SU-DHL-6 (cell line): ENCODE measurements at regions not wholly inside any gene's neighbourhood (a gene's known extent, or its start where the extent isn't known, plus 50 kb on each side); places are given as distances from the start of the nearest gene placed in this dataset.

Experiments used
- H2AFZ ChIP-seq: fragments of 200-600 bp; sonication (generic); 2 replicates; pipeline ENCODE4 v1.6.1; 2014; ENCODE audit warnings: low read depth, mild to moderate bottlenecking, moderate library complexity, mixed read lengths, antibody characterized with exemption, low read length; ENCODE audit not compliant: severe bottlenecking
- H3F3A ChIP-seq: fragments of 200-600 bp; shearing (Covaris generic); 2 replicates; pipeline ENCODE4 v1.6.0; 2016; ENCODE audit warnings: antibody characterized with exemption, mild to moderate bottlenecking; ENCODE audit not compliant: insufficient read depth
- H3K27ac ChIP-seq: fragments of 200-600 bp; sonication (generic); 2 replicates; pipeline ENCODE4 v1.5.1; 2016; ENCODE audit warnings: low read depth, mild to moderate bottlenecking, low read length, moderate library complexity, mixed read lengths
- H3K27me3 ChIP-seq: fragments of 200-600 bp; sonication (generic), shearing (Covaris generic); 2 replicates; pipeline ENCODE4 v1.6.0; 2014; ENCODE audit warnings: mild to moderate bottlenecking, low read length
- H3K36me3 ChIP-seq: fragments of 200-600 bp; sonication (generic); 2 replicates; pipeline ENCODE4 v1.6.1; 2014; ENCODE audit warnings: mild to moderate bottlenecking, low read length, mixed read lengths
- H3K4me2 ChIP-seq: fragments of 300-600, 200-600 bp; shearing (Covaris generic), sonication (generic); 2 replicates; pipeline ENCODE4 v1.6.0; 2014; ENCODE audit warnings: low read length, low read depth, mild to moderate bottlenecking; ENCODE audit not compliant: poor library complexity, severe bottlenecking
- H3K4me3 ChIP-seq: fragments of 200-600 bp; sonication (generic); 2 replicates; pipeline ENCODE4 v1.5.1; 2014; ENCODE audit warnings: antibody characterized with exemption, low read length, mild to moderate bottlenecking, mixed read lengths; ENCODE audit not compliant: insufficient read depth, poor library complexity, severe bottlenecking
- H3K79me2 ChIP-seq: fragments of 200-600 bp; sonication (generic); 2 replicates; pipeline ENCODE4 v1.6.1; 2014; ENCODE audit warnings: mild to moderate bottlenecking, low read length, moderate library complexity; ENCODE audit not compliant: insufficient read depth
- H3K9ac ChIP-seq: fragments of 200-600 bp; sonication (generic); 2 replicates; pipeline ENCODE4 v1.7.0; 2014; ENCODE audit warnings: mild to moderate bottlenecking, low read length
- H3K9me2 ChIP-seq: fragments of 200-600 bp; sonication (generic); replicated peaks from 2 replicates; pipeline ENCODE4 v1.6.1; 2014; ENCODE audit warnings: low read length; ENCODE audit not compliant: insufficient read depth
- H3K9me3 ChIP-seq: fragments of 200-600 bp; sonication (generic); 2 replicates; pipeline ENCODE4 v1.6.1; 2014; ENCODE audit warnings: low read length, mixed read lengths; ENCODE audit not compliant: insufficient read depth
- H4K20me1 ChIP-seq: fragments of 200-600 bp; sonication (generic); 2 replicates; pipeline ENCODE4 v1.6.1; 2014; ENCODE audit warnings: low read depth, mild to moderate bottlenecking, antibody characterized with exemption, low read length, moderate library complexity, mixed read lengths
- EZH2phosphoT487 ChIP-seq: fragments of 200-600 bp; sonication (generic), shearing (Covaris generic); conservative IDR thresholded peaks from 2 replicates; pipeline ENCODE4 v1.6.1; 2018; ENCODE audit warnings: mild to moderate bottlenecking, antibody characterized with exemption, low read length, moderate library complexity, mixed read lengths
- TF ChIP-seq, protein P1 (sequence below): fragments of 200-600 bp; sonication (generic); IDR thresholded peaks from one replicate; pipeline ENCODE4 v1.5.1; 2017; ENCODE audit warnings: antibody characterized with exemption, mild to moderate bottlenecking, low read length, moderate library complexity; ENCODE audit not compliant: insufficient read depth, poor library complexity, severe bottlenecking

- no peak overlapping the region for H3K27ac ChIP-seq
- H3K4me3 ChIP-seq: no peak overlapping the region
- H3K79me2 ChIP-seq: no peaks in the 10 kb centered on the region
- no peaks in the 10 kb centered on the region for H3K9me3 ChIP-seq
- H3K36me3 ChIP-seq: no peaks in the 10 kb centered on the region
- no peaks in the 10 kb centered on the region for H4K20me1 ChIP-seq
- H2AFZ ChIP-seq: no peak overlapping the region
- no peaks in the 10 kb centered on the region for H3K9me2 ChIP-seq
- H3K4me2 ChIP-seq: no peak overlapping the region
- H3K9ac ChIP-seq: no peak overlapping the region
- no peaks in the 10 kb centered on the region for H3F3A ChIP-seq
- TF ChIP-seq EZH2phosphoT487: no peak
- TF ChIP-seq, protein P1, sequence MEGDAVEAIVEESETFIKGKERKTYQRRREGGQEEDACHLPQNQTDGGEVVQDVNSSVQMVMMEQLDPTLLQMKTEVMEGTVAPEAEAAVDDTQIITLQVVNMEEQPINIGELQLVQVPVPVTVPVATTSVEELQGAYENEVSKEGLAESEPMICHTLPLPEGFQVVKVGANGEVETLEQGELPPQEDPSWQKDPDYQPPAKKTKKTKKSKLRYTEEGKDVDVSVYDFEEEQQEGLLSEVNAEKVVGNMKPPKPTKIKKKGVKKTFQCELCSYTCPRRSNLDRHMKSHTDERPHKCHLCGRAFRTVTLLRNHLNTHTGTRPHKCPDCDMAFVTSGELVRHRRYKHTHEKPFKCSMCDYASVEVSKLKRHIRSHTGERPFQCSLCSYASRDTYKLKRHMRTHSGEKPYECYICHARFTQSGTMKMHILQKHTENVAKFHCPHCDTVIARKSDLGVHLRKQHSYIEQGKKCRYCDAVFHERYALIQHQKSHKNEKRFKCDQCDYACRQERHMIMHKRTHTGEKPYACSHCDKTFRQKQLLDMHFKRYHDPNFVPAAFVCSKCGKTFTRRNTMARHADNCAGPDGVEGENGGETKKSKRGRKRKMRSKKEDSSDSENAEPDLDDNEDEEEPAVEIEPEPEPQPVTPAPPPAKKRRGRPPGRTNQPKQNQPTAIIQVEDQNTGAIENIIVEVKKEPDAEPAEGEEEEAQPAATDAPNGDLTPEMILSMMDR: no peak
- no peaks in the 10 kb centered on the region; the same call in 1 of the 2 replicates for H3K27me3 ChIP-seq
Observed at GRCh38 chr4:170270628-170271027, 180.9 kb upstream of the AADAT start.

DNA sequence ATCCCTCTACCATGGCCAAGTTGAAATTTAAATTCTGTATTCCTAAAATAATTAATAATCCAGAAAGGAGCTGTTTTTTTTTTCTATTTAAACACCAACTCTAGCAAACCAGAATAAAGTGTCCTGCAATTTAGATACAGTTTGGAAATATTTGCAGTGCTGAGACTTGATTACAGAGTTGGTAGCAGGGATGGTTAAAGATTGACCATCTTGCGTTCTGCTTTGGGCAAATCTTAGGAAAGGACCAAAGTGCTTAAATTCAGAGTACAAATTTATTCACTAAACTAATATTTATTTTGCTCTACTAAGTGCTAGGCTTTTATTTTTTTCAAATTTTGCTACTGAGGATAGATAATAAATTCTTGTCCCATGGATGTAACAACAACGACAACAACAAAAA lies 180.2 kb upstream of the AADAT start:
- Histone ChIP-seq H3F3A (no peaks in the 10 kb centered on the region), H4K20me1 (no peaks in the 10 kb centered on the region), H3K9me2 (no peaks in the 10 kb centered on the region), H3K27me3 (no peaks in the 10 kb centered on the region; the same call in 1 of the 2 replicates), H3K79me2 (no peaks in the 10 kb centered on the region), H3K4me3 (no peak overlapping the region), H3K27ac (no peak overlapping the region), H3K36me3 (no peaks in the 10 kb centered on the region), H3K4me2 (no peak overlapping the region), H3K9me3 (no peaks in the 10 kb centered on the region), H3K9ac (no peak overlapping the region), H2AFZ (no peak overlapping the region)
- TF ChIP-seq, protein P1: no peak
- no peak for TF ChIP-seq EZH2phosphoT487

GRCh38 chr4:170259631-170260153 lies 169.9 kb upstream of the AADAT start:
- no peak overlapping the region for H3K4me3 ChIP-seq
- H4K20me1 ChIP-seq: no peaks in the 10 kb centered on the region
- no peaks in the 10 kb centered on the region for H3K9me2 ChIP-seq
- H3K9ac ChIP-seq: no peak overlapping the region
- H2AFZ ChIP-seq: no peak overlapping the region
- H3K79me2 ChIP-seq: no peaks in the 10 kb centered on the region
- no peaks in the 10 kb centered on the region for H3K27me3 ChIP-seq
- no peak overlapping the region for H3K4me2 ChIP-seq
- H3K36me3 ChIP-seq: no peaks in the 10 kb centered on the region
- H3F3A ChIP-seq: no peaks in the 10 kb centered on the region
- no peak overlapping the region for H3K27ac ChIP-seq
- no peak for TF ChIP-seq EZH2phosphoT487
- TF ChIP-seq, protein P1: peak; percentile 97
- no peaks in the 10 kb centered on the region for H3K9me3 ChIP-seq
